CD8-positive, alpha-beta memory T cell (primary cell): ENCODE measurements at regions not wholly inside any gene's neighbourhood (a gene's known extent, or its start where the extent isn't known, plus 50 kb on each side); places are given as distances from the start of the nearest gene placed in this dataset.

Source experiments
- CTCF ChIA-PET: fragments of 350-600 bp; sonication (Branson Sonifier 250); formaldehyde crosslinking; loops from one replicate; lab custom pipeline; 2021; ENCODE audit warnings: antibody characterized with exemption; lab: Charles Lee
- POLR2A ChIA-PET: fragments of 350-600 bp; sonication (Branson Sonifier 250); formaldehyde crosslinking; loops from one replicate; lab custom pipeline; 2021; ENCODE audit warnings: antibody characterized with exemption; lab: Charles Lee
- DNase-seq, 5 donors: peaks; one replicate each; pipeline versions ENCODE4 v3.0.0 to v3.0.0-alpha.2; 2020 to 2022; ENCODE audit warnings: mixed read lengths in 1 of 5
- H3K27ac ChIP-seq: one replicate; pipeline ENCODE4 v1.7.0; 2013; ENCODE audit warnings: low read depth, mild to moderate bottlenecking, low read length, moderate library complexity
- H3K27me3 ChIP-seq: 2 replicates; pipeline ENCODE4 v1.7.0; 2013; ENCODE audit warnings: low read length, mild to moderate bottlenecking; ENCODE audit not compliant: insufficient read depth, poor library complexity, severe bottlenecking
- H3K36me3 ChIP-seq: 2 replicates; pipeline ENCODE4 v1.7.0; 2013; ENCODE audit warnings: mild to moderate bottlenecking, low read length, moderate library complexity; ENCODE audit not compliant: insufficient read depth
- H3K4me1 ChIP-seq: 2 replicates; pipeline ENCODE4 v1.7.0; 2013; ENCODE audit warnings: mild to moderate bottlenecking, low read length, moderate library complexity; ENCODE audit not compliant: insufficient read depth
- H3K4me3 ChIP-seq: 2 replicates; pipeline ENCODE4 v1.7.0; 2013; ENCODE audit warnings: mild to moderate bottlenecking, low read length
- H3K9me3 ChIP-seq: 2 replicates; pipeline ENCODE4 v1.7.0; 2013; ENCODE audit warnings: mild to moderate bottlenecking, low read length
- H3K27ac Mint-ChIP-seq, 8 donors: one replicate each; pipeline ENCODE4 v1.8.0; 2020 to 2021; ENCODE audit warnings: mixed read lengths in 8 of 8, mild to moderate bottlenecking in 6 of 8, inconsistent platforms in 3 of 8, moderate library complexity in 3 of 8
- H3K27me3 Mint-ChIP-seq, 2 donors: one replicate each; pipeline ENCODE4 v1.8.0; 2020 to 2021; ENCODE audit warnings: mixed read lengths in 2 of 2, mild to moderate bottlenecking in 1 of 2, moderate library complexity in 1 of 2
- H3K36me3 Mint-ChIP-seq, 3 donors: one replicate each; pipeline ENCODE4 v1.8.0; 2020 to 2021; ENCODE audit warnings: mixed read lengths in 3 of 3, inconsistent platforms in 1 of 3, mild to moderate bottlenecking in 1 of 3
- H3K4me1 Mint-ChIP-seq, 3 donors: one replicate each; pipeline ENCODE4 v1.8.0; 2020 to 2021; ENCODE audit warnings: mixed read lengths in 3 of 3, inconsistent platforms in 1 of 3, mild to moderate bottlenecking in 1 of 3
- H3K4me3 Mint-ChIP-seq, 7 donors: one replicate each; pipeline ENCODE4 v1.8.0; 2020 to 2021; ENCODE audit warnings: mixed read lengths in 7 of 7, mild to moderate bottlenecking in 6 of 7, moderate library complexity in 4 of 7, inconsistent platforms in 2 of 7
- H3K9me3 Mint-ChIP-seq, 5 donors: one replicate each; pipeline ENCODE4 v1.8.0; 2020 to 2022; ENCODE audit warnings: mixed read lengths in 5 of 5, mild to moderate bottlenecking in 3 of 5, moderate library complexity in 2 of 5, inconsistent platforms in 1 of 5

GRCh38 chr5:68793074-68793473, 300.7 kb upstream of the SLC30A5 start:
- Histone ChIP-seq H3K36me3 (no peaks in the 10 kb centered on the region), H3K9me3 (no peaks in the 10 kb centered on the region), H3K4me3 (no peak overlapping the region), H3K27me3 (no peaks in the 10 kb centered on the region), H3K27ac (no peak overlapping the region), H3K4me1 (no peaks in the 10 kb centered on the region)
- no peak overlapping the region for H3K4me3 Mint-ChIP-seq
- H3K36me3 Mint-ChIP-seq = no peaks in the 10 kb centered on the region
- no peak for DNase-seq
- no peaks in the 10 kb centered on the region for H3K9me3 Mint-ChIP-seq
- CTCF ChIA-PET = no interaction called here
- no peak overlapping the region for H3K27ac Mint-ChIP-seq
- POLR2A ChIA-PET = no interaction called here
- H3K27me3 Mint-ChIP-seq = peaks cover 7 to 15% of the 10 kb centered on the region in 2 donors
- H3K4me1 Mint-ChIP-seq = no peaks in the 10 kb centered on the region

- H3K27ac Mint-ChIP-seq = no peak overlapping the region
- H3K4me1 ChIP-seq = no peaks in the 10 kb centered on the region
- H3K4me3 Mint-ChIP-seq = no peak overlapping the region
- H3K27me3 Mint-ChIP-seq = peaks cover 7 to 16% of the 10 kb centered on the region in 2 donors
- H3K27ac ChIP-seq = no peak overlapping the region
- H3K36me3 ChIP-seq = no peaks in the 10 kb centered on the region
- CTCF ChIA-PET = no interaction called here
- H3K4me3 ChIP-seq = no peak overlapping the region
- POLR2A ChIA-PET = no interaction called here
- no peaks in the 10 kb centered on the region for H3K4me1 Mint-ChIP-seq
- H3K27me3 ChIP-seq = no peaks in the 10 kb centered on the region
- DNase-seq = no peak
- no peaks in the 10 kb centered on the region for H3K36me3 Mint-ChIP-seq
- H3K9me3 Mint-ChIP-seq = no peaks in the 10 kb centered on the region
- no peaks in the 10 kb centered on the region for H3K9me3 ChIP-seq
Observed at GRCh38 chr5:68793993-68794392, 299.8 kb upstream of the SLC30A5 start.

GRCh38 chr5:68795190-68795589, 298.6 kb upstream of the SLC30A5 start:
- Mint-ChIP-seq H3K4me3 (no peak overlapping the region), H3K27me3 (peaks cover 7 to 16% of the 10 kb centered on the region in 2 donors), H3K9me3 (no peaks in the 10 kb centered on the region), H3K4me1 (no peaks in the 10 kb centered on the region), H3K36me3 (no peaks in the 10 kb centered on the region), H3K27ac (no peak overlapping the region)
- no peaks in the 10 kb centered on the region for H3K36me3 ChIP-seq
- DNase-seq = no peak
- no peak overlapping the region for H3K4me3 ChIP-seq
- no peaks in the 10 kb centered on the region for H3K9me3 ChIP-seq
- H3K27ac ChIP-seq = no peak overlapping the region
- H3K27me3 ChIP-seq = no peaks in the 10 kb centered on the region
- POLR2A ChIA-PET = no interaction called here
- CTCF ChIA-PET = no interaction called here
- H3K4me1 ChIP-seq = no peaks in the 10 kb centered on the region

GRCh38 chr5:68798877-68799843, 294.7 kb upstream of the SLC30A5 start:
- no peak overlapping the region for H3K4me3 Mint-ChIP-seq
- no peak overlapping the region for H3K27ac ChIP-seq
- no peaks in the 10 kb centered on the region for H3K36me3 ChIP-seq
- H3K4me3 ChIP-seq = no peak overlapping the region
- no peaks in the 10 kb centered on the region for H3K27me3 ChIP-seq
- peaks cover 10 to 16% of the 10 kb centered on the region in 2 donors for H3K27me3 Mint-ChIP-seq
- no peaks in the 10 kb centered on the region for H3K4me1 ChIP-seq
- H3K9me3 Mint-ChIP-seq = no peaks in the 10 kb centered on the region
- H3K4me1 Mint-ChIP-seq = no peaks in the 10 kb centered on the region
- ChIA-PET CTCF (no interaction called here), POLR2A (no interaction called here)
- no peaks in the 10 kb centered on the region for H3K36me3 Mint-ChIP-seq
- no peak overlapping the region for H3K27ac Mint-ChIP-seq
- DNase-seq = no peak
- H3K9me3 ChIP-seq = no peaks in the 10 kb centered on the region

- Mint-ChIP-seq H3K4me3 (no peak overlapping the region), H3K27me3 (peaks cover 3 to 7% of the 10 kb centered on the region in 2 donors), H3K9me3 (peaks cover 0 to 6% (median 0%) of the 10 kb centered on the region in 5 donors), H3K36me3 (no peaks in the 10 kb centered on the region), H3K4me1 (no peaks in the 10 kb centered on the region), H3K27ac (no peak overlapping the region)
- ChIA-PET POLR2A (no interaction called here), CTCF (no interaction called here)
- no peaks in the 10 kb centered on the region for H3K27me3 ChIP-seq
- H3K4me1 ChIP-seq = no peaks in the 10 kb centered on the region
- no peaks in the 10 kb centered on the region for H3K36me3 ChIP-seq
- no peak overlapping the region for H3K4me3 ChIP-seq
- H3K9me3 ChIP-seq = no peaks in the 10 kb centered on the region
- H3K27ac ChIP-seq = no peak overlapping the region
- no peak for DNase-seq
Observed at GRCh38 chr5:68802430-68802829, 291.4 kb upstream of the SLC30A5 start.

GRCh38 chr5:68803881-68804319, 289.9 kb upstream of the SLC30A5 start:
- ChIA-PET POLR2A (no interaction called here), CTCF (no interaction called here)
- Mint-ChIP-seq H3K9me3 (peaks cover 0 to 6% (median 0%) of the 10 kb centered on the region in 5 donors), H3K4me1 (no peaks in the 10 kb centered on the region), H3K27ac (no peak overlapping the region), H3K27me3 (peaks cover 0 to 7% of the 10 kb centered on the region in 2 donors), H3K4me3 (no peak overlapping the region), H3K36me3 (no peaks in the 10 kb centered on the region)
- no peaks in the 10 kb centered on the region for H3K4me1 ChIP-seq
- H3K27ac ChIP-seq = no peak overlapping the region
- no peak for DNase-seq
- no peaks in the 10 kb centered on the region for H3K27me3 ChIP-seq
- H3K4me3 ChIP-seq = no peak overlapping the region
- no peaks in the 10 kb centered on the region for H3K9me3 ChIP-seq
- no peaks in the 10 kb centered on the region for H3K36me3 ChIP-seq

GRCh38 chr5:68804343-68804742, 289.5 kb upstream of the SLC30A5 start:
- Histone ChIP-seq H3K27me3 (no peaks in the 10 kb centered on the region), H3K27ac (no peak overlapping the region), H3K9me3 (no peaks in the 10 kb centered on the region), H3K4me1 (no peaks in the 10 kb centered on the region), H3K36me3 (no peaks in the 10 kb centered on the region), H3K4me3 (no peak overlapping the region)
- Mint-ChIP-seq H3K36me3 (no peaks in the 10 kb centered on the region), H3K4me3 (no peak overlapping the region), H3K27me3 (peaks cover 0 to 7% of the 10 kb centered on the region in 2 donors), H3K9me3 (peaks cover 0 to 6% (median 0%) of the 10 kb centered on the region in 5 donors), H3K4me1 (no peaks in the 10 kb centered on the region), H3K27ac (no peak overlapping the region)
- ChIA-PET CTCF (no interaction called here), POLR2A (no interaction called here)
- DNase-seq = no peak

- DNase-seq = no peak
- H3K4me3 Mint-ChIP-seq = no peak overlapping the region
- Histone ChIP-seq H3K9me3 (no peaks in the 10 kb centered on the region), H3K27ac (no peak overlapping the region), H3K27me3 (no peaks in the 10 kb centered on the region), H3K4me3 (no peak overlapping the region), H3K36me3 (no peaks in the 10 kb centered on the region), H3K4me1 (no peaks in the 10 kb centered on the region)
- H3K27ac Mint-ChIP-seq = no peak overlapping the region
- ChIA-PET POLR2A (no interaction called here), CTCF (no interaction called here)
- H3K9me3 Mint-ChIP-seq = peaks cover 0 to 6% (median 0%) of the 10 kb centered on the region in 5 donors
- H3K36me3 Mint-ChIP-seq = no peaks in the 10 kb centered on the region
- H3K27me3 Mint-ChIP-seq = peaks cover 0 to 7% of the 10 kb centered on the region in 2 donors
- H3K4me1 Mint-ChIP-seq = no peaks in the 10 kb centered on the region
Observed at GRCh38 chr5:68805444-68805843, 288.4 kb upstream of the SLC30A5 start.
